GM18499 (cell line): ENCODE measurements at regions not wholly inside any gene's neighbourhood (a gene's known extent, or its start where the extent isn't known, plus 50 kb on each side); places are given as distances from the start of the nearest gene placed in this dataset.
"Not testable (repeated sequence)": the region's sequence is repeated elsewhere in the genome, so short reads cannot be mapped to it uniquely, and the experiment has no call there.

Source experiments
- ATAC-seq: cut with Tn5 transposase; IDR thresholded peaks from one replicate; pipeline ENCODE4 v1.9.1; 2021; ENCODE audit warnings: moderate number of reproducible peaks; ENCODE audit not compliant: insufficient read depth, unreplicated experiment

DNA sequence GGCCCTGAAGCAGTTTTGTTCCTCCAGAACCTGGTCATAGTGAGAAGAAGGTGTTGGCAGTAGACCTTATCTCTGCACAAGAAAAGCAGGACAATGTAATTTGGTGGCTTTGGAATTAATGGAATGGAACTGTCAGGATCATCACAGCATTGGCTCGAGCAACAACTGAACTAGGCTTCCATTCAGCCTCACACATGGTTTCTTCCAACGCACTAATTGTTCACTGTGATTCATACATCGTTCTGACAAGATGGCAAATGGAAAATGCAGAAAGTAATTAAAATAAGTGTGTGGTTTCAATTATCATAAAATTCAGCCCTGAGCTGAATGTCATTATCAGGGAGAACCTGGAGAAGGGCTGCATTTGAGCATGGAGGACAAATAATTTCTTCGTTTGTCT lies 80.6 kb downstream of the MFSD1 start:
- no peak for ATAC-seq

DNA sequence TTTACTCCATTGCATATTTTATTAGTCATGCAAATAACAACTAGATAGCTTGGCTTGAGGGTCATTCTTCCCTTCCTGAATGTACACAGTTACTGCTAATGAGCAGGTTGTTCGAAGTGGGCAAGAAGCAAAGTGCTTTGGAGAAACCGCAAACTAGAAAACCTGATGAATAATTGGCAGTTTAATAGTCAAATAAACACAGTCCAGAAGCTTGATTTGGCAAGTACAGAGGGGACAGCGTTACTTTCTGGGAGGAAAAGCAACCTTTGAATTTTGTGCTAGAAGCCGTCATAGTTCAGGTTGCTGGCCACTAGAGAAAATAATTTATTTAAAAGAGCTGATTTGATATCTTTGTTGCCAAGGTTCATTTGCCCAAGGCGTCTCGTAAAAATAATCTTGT lies 94.9 kb downstream of the MFSD1 start:
- ATAC-seq: no peak

DNA sequence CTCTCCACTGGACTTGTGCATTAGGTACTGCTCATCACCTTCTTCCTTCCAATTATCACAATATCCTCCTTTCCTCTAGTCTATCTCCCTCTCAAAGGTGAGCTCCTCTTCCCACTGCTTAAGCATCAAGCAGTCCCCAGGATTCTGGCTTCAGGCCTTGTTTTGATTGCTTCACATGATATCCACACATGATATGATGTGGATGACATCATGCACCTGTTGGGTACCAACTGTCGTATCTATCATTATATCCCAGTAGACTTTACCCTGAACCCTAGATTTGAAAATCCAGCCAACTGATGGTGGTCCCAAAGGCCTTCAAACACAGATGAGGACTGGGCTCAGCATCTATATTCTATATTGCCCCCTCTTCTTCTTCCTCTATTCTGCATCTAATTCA lies 104.9 kb downstream of the MFSD1 start:
- no peak for ATAC-seq

DNA sequence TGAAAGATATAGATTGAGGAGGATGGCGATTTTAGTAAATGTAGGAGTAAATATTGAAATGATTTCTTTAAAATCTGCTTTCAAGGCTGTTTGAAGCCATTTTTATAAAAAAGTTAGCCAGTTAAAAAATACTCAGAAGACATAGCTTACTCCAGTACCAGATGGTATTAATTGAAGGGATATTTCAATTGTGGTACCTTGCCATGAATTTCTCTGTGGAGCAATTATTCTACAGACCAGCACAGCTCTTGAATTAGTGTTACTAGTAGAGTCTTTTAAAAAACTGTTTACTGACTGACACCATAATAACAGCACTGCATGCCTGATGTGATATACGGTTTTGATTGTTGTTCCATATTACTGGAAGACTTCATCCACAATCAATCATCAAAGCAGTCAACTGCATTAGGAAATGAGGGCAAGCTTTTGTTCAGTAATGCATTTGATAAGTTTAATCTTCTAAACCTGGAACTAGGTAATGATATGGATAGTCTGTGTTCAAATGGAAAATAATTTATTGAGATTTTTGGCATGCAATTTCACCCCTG lies 106.4 kb downstream of the MFSD1 start:
- no peak for ATAC-seq

DNA sequence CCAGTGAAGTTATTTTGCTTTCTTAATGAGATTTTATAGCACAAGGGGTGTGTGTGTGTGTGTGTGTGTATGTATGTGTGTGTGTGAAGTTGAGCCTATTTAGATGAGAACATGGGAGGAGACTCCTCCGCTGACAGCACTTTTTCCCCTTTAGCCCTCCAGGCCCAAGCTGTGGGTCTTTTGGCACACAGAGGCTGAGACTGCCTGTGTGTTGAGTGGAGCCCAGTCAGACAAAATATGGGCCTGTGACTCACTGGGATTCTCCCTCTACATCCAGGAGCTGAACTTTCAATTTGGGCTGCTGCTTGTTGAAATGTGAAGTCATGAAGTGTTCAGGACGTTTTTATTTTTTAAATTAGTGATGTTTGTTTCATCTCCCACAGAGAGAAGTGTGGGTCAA lies 108.0 kb downstream of the MFSD1 start:
- ATAC-seq: no peak

DNA sequence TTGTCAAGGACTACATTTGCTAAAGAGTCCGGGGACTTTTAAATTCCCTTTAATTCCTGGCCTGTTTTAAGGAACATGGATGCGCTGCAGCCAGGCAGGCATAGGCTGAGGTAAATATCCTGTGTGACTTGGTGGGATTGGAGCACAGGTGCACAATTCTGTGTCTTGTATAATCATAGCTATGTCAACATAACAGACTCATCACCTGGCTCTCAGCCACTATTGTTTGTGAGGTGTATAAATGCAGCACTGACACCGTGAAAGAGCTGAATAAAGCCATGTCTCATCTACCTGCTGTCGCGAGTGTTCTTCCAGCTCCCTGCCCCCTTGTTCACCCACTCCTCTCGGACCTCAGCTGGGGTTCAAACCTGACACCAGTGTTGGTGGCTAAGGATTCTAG lies 109.7 kb downstream of the MFSD1 start:
- ATAC-seq: no peak

DNA sequence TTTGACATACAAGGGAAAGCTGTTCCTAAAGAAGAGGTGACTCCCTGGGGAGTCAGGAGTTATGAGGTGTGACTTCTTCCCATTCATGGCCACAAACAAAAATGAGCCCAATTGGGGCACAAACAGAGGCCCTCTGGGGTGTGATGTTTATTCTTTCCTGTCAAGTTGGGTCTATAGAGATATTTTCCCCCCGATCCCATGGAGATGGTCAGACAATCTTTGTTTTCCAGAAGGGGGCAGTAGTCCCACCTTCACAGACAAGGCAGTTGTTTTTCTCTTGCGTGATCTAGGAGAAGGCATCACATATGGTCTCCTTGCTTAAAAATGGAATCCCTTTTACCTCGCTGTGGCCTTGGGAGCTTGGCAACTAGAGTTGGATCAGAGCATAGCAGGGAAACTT lies 110.3 kb downstream of the MFSD1 start:
- ATAC-seq: no peak

DNA sequence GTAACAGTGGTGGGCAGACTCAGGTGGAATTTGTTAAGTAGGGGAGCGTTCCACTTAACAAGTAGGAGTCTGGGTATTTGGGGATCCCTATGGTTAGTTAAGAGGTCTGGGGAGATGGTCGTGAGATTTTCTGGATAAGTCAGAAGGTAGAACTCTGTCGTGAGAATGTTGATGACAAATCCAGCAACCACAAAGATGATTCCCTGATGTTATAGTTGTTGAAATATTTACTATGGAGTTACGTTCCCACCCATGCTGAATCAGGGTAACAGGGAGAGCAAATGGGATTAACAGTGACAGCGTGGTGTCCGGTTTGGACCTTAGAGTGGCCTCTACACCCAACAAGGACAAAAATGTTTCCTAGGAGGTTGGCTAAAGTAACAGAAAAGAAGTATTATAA lies 110.8 kb downstream of the MFSD1 start:
- no peak for ATAC-seq

DNA sequence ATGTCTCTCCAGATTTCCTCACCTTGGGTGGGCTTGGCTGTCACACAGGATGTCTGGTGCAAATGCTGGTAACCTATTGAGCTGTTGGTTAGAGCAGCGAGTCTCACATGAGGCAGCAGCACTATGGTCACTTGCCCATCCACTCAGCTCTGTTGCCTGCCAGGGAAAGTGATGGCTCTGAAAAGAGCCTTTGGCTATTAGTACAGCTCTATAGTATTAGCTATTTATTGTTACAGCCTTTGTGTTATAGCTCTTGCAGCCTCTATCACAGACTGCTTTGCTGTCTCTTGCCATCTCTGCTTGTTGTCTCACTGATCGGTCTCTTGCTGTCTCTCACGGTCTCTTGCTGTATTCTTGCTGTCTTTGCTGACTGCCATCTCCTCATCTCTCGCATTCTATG lies 114.3 kb downstream of the MFSD1 start:
- ATAC-seq: no peak

DNA sequence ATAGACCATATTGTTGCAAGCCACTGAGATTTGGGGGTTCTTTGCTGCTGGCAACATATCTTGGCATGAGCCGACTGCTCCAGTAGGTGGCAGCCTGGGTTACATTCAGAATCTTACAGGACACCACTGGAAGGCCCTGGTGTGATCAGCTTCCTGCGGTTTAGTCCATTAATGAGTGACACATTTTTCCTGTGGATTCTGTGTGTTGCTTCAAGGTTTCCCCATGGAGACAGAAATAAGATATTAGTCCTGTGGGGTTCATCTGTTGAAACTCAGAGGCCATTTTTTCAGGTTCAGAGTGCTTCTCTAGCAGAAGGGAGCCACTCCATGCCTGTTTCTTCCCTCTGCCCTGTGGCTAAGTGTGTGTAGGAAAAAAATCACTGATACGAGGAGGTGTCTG lies 116.2 kb downstream of the MFSD1 start:
- ATAC-seq: peak; percentile 55

DNA sequence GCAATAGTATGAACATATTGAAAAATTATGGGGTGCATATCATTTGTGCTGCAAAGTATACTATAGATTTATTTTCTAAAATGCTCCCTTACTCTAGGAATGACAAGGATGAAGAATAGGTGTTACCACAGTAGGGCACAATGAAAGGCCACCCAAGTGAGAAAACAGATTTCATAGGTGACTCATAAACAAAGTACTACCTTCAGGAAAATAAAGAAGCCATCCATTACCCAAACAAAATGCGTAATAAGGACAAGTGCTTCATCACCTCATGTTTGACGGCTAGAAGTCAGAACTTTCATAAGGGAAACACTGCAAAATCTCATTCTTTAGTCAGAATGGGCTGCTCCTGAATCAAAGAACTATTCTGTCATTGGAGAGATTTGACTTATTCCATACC lies 116.6 kb downstream of the MFSD1 start:
- no peak for ATAC-seq

DNA sequence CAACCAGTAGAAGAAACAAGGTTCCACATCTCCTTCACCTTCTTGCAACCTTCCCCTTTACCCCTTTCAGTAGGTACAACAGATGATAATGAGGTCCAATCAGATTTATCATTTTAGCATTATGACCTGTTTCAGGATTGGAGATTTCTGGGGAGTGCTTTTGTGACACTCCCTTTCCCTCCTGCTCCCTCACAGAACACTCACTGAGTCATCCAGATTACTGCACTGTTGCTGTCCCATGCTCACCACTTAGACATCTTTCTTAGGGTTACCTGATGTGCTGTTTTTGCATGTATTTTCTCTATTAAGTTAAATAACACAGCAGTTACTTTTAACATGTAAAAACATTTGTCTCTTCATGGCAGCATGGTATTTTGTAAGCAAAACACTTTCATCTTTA lies 118.5 kb downstream of the MFSD1 start:
- no peak for ATAC-seq

DNA sequence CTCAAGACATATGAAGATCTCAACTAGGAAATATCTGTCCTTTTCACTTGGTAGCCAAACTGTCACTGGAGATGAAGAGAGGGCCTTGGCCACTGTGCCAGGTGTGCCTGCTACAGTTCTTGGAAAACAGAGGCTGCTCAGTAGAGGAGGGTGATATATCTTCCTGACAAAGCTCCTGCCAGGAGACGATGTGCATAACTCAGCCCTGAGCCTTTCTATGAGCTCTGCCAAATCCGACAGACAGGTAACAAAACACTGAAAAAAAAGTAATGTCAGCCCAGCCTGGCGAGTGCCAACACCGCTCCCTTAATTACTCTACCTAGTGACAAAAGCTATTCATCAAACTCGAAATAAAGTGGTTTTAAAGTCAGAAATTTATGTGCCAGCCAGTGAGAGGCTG lies 123.2 kb downstream of the MFSD1 start:
- ATAC-seq: no peak

DNA sequence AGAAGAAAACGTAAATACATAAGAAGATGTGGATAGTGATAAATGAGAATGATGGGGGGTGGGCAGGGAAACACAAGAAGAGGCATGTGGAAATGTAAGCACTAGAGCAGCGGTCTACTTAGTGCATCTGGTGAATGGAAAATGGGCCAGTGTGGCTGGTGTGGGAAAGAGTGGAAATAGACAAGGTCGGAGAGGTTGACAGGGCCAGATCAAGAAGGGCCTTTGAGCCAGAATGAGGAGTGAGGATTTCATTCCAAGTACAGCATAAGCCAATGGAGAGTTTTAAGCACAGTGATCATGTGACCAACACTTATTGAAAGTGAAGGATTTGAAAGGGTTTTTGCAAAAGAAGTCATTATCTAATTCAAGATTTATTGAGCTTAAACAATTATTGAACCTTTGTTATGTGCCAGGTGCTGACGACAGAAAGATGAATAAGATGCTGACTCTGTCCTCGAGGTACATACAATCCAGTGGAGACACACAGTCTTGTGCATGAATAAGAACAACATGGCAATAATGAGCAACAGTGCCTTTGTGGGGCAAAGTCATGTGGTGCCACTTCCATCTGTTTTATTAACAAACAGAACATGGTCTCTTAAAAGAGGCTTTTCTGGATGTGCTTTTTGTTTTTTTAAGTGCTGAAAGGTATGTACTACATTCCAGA lies 124.1 kb downstream of the MFSD1 start:
- no peak for ATAC-seq

DNA sequence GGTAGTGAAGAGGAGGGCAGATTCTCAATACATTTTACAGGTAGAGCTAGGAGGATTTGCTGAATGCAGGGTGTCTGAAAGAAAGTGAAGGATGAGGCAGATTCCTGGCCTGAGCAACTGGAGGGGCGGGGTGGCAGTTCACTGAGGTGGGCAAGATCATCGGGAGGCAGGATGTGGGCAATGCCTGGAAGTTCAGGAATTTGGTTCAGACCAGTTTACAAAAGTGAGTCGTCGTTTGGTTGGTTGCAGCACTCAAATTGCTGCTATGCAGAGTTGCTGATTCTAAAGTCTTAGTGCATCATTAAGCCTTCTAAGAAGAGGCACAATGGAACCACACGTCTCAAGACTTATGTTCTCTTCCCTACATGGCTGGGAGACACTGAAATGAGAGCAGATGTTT lies 134.0 kb downstream of the MFSD1 start:
- ATAC-seq: no peak

DNA sequence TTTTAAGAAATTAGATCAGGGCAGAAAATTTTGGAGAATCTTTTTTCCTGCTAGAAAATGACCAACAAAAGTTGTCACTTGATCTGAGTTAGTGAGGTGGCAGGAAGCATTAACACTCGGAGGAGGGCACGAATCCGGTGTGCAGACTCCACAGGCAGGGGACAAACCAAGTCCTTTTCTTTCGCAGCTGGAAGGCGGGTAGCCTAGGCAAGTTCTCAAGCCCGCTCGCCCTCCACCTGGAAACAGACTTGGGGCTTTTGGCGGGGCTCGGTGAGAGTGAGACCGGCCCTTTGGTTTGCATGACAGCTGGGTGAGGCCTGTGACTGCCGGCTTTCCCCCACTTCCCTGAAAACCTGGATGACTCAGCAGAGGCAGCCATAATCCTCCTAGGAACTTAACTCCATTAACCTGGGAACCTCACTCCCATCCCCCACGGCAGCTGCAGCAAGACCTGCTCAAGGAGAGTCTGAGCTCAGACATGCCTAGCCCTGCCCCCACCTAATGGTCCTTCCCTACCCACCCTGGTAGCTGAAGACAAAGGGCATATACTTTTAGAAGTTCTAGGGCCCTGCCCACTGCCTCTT lies 134.8 kb downstream of the MFSD1 start:
- ATAC-seq: no peak

DNA sequence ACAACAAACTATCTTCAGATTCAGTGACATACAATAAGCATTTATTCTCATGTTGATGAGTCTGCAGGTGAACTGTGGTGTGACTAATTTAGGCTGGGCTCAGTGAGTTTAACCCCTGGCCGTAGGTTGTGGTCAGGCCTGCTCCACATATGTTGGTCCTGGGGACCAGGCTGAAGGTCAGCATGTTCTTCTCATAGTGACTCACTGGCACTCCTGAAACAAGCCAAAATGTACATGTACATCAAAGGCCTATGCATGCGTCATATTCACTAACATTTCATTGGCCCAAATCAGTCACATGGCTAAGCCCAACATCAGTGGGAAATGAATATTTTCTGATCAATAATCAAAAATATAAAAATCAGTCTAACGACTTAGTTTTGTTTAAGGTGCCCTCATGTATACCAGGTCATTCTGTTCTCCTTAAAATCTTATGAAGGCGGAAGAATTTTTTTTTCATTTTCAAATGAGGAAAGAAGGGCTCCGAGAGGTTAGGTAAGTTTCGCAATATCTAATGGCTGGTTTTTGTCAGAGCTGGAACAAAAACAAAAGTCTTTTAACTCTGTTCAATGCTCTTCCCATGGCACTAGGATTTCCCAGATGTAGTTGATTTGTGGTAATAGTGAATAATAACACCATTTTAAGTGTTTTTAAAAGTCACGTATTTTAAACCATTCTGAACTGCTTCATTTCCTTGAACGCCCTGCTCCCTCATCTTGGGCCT lies 148.5 kb downstream of the MFSD1 start:
- ATAC-seq: no peak

DNA sequence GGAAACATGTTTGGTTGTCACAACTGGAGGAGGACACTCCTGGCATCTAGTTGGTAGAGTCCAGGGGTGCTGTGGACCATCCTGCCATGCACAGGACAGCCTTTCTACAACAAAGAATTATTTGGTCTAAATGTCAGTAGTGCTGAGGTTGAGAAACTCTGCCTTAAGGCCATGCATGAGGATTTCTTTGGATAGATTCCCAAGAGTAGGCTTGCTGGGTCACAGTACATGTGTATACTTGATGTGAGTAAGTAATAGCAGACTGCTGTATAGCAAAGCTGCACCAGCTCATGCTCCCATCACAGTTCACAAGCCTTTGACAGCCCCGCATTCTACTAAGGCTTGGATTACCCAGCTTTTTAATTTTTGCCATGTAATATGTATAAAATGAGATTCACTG lies 151.3 kb downstream of the MFSD1 start:
- ATAC-seq: no peak

DNA sequence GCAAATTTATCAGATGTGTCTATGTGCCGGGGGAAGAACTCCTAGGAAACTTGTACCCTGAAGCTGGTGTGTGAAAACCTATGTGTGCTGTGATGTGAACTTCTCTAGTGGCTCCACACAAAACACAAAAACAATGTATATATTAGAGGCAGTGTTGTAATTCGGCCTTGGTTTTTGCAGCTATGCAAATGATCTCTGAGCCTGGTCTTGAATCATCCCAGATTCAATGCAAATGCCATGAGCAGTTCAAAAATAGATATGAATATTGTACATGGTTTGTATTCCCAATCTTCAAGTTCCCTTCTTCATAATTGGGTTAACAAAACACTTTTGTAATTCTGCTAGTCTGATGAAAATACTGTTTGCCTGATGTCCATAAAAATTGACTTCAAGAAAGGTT lies 152.6 kb downstream of the MFSD1 start:
- no peak for ATAC-seq

DNA sequence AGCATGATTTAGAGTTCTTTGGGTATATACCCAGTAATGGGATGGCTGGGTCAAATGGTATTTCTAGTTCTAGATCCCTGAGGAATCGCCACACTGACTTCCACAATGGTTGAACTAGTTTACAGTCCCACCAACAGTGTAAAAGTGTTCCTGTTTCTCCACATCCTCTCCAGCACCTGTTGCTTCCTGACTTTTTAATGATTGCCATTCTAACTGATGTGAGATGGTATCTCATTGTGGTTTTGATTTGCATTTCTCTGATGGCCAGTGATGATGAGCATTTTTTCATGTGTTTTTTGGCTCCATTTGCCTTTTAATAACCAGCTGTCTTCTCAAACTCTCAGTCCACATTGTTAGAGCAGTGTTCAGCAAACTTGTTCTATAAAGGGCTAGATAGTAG lies 155.9 kb downstream of the MFSD1 start:
- not testable (repeated sequence) for ATAC-seq

DNA sequence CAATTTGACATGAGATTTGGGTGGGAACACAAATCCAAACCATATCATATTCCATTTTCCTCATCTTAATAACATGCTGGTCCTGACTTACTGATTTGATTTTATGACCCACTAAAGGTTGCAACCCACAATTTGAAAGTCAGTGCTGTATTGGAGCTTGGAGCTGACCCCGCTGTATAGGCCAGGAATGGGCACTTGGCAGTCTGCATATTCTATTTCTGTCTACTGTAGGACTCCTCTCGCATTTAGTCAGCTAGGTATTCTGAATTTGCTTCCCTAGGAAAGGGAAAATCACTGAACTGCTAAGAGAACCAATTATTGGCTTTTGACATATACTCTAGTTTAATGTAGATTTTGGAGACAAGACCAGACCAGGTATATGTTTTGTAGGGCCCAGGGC lies 157.0 kb downstream of the MFSD1 start:
- ATAC-seq: no peak

DNA sequence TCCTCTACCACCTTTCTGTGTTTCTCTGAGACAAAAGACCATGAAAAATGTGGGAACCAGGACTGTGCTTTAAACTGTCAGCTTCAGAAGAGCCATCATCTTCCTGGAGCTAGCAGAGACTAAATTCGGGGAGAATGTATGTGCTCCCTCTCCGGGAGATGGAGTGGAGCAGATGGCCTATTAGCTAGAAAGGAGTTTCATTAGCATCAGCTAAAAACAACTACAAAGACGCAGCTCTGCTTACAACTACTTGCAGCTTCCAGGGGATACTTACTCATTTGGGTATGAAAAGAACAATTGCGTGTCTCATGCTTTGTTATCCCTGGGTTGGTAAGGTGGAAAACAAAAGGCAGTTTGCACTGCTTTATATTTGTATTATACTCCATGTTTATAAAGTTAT lies 159.6 kb downstream of the MFSD1 start:
- no peak for ATAC-seq
